ENCODE measurements at regions not wholly inside any gene's neighbourhood (a gene's known extent, or its start where the extent isn't known, plus 50 kb on each side); places are given as distances from the start of the nearest gene placed in this dataset.
"Not testable (repeated sequence)": the region's sequence is repeated elsewhere in the genome, so short reads cannot be mapped to it uniquely, and the experiment has no call there.

DNA sequence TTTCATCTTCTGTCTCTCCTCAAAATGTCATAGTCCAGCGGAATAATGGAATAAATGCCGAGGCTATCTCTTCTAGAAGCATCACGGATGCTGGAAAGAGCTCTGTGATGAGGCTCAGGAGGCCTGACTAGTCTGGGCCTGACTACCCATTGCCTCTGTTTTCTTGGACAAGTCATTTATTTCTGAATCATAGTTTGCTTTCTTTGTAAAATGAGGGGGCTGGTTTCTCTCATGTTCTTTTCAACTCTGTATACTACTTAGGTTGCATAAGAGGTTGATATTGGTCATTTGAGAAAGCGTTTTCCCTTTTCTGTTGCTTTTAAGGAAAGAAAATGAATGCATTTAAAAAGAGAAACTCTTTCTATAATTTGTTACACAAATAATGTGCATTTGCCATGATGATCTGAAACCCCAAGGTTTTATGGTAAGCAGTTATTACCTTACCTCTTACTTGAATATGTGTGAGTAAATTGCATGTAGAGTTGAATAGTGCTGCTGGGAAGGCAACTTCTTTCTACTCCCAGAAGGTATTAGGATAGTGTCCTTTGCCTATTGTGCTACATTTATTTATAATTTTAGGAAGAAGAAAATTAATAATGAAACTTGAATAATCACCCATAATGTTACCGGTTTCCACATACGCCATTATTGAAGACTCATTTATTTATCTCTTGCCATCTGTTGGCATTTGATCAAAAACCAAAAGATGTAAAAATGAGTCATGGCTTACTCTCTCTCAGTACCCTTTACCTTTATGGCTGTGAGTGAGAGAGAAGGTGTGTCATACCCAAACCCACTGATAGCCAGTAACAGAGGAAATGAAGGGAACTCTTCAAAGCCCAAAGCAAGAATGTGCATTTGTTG is 179.1 kb downstream of the FASLG start:
- ChIA-PET CTCF (no interaction called here), POLR2A (no interaction called here)
- H3K27ac ChIP-seq (ENCODE audit: low read depth, low read length), result no peak overlapping the region
- H3K9me3 ChIP-seq (ENCODE audit: control insufficient read depth, insufficient read depth, low read length), result no peaks in the 10 kb centered on the region
- no peak for DNase-seq (ENCODE audit: low read depth, low spot score)
- H3K27me3 ChIP-seq (ENCODE audit: control insufficient read depth, insufficient read depth, low read length), result no peaks in the 10 kb centered on the region
- TF ChIP-seq, protein P1, sequence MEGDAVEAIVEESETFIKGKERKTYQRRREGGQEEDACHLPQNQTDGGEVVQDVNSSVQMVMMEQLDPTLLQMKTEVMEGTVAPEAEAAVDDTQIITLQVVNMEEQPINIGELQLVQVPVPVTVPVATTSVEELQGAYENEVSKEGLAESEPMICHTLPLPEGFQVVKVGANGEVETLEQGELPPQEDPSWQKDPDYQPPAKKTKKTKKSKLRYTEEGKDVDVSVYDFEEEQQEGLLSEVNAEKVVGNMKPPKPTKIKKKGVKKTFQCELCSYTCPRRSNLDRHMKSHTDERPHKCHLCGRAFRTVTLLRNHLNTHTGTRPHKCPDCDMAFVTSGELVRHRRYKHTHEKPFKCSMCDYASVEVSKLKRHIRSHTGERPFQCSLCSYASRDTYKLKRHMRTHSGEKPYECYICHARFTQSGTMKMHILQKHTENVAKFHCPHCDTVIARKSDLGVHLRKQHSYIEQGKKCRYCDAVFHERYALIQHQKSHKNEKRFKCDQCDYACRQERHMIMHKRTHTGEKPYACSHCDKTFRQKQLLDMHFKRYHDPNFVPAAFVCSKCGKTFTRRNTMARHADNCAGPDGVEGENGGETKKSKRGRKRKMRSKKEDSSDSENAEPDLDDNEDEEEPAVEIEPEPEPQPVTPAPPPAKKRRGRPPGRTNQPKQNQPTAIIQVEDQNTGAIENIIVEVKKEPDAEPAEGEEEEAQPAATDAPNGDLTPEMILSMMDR (IDR thresholded peaks at IDR 0.05; ENCODE audit: low read depth, low read length), result no peak
- H3K4me3 ChIP-seq (ENCODE audit: low read depth, low read length), result no peak overlapping the region

DNA sequence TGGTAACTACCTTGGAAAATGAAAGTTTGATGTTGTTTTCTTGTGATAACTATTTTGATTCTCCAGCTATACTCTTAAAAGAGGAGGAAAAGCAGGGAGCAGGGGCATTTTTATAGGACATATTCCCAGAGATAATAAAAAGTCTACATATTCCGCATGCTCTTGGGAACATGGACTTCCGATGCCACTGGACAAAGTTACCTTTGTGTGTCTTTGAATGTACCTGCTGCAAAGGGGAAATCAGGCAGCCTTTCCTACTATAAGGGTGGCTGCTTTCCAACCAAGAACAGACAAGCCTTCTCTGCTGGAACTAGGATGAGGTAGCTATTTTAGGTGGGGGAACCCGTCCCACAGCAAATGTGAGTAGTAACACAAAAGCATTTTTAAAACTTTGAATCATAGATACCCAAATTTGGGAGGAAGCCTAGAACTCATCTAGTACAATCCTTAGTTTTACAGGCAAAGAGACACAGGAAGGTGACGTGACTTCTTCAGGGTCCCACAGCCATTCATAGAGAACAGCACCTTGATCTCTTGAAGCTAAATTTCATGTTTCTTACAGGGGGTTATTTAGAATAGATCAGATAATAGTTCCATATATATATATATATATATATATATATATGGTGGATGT is 179.9 kb downstream of the FASLG start:
- POLR2A ChIA-PET, result no interaction called here
- Histone ChIP-seq H3K9me3 (ENCODE audit: control insufficient read depth, insufficient read depth, low read length) (no peaks in the 10 kb centered on the region), H3K4me3 (ENCODE audit: low read depth, low read length) (no peak overlapping the region), H3K27me3 (ENCODE audit: control insufficient read depth, insufficient read depth, low read length) (no peaks in the 10 kb centered on the region), H3K27ac (ENCODE audit: low read depth, low read length) (no peak overlapping the region)
- CTCF ChIA-PET, result no interaction called here
- TF ChIP-seq, protein P1 (IDR thresholded peaks at IDR 0.05; ENCODE audit: low read depth, low read length), result no peak
- DNase-seq (ENCODE audit: low read depth, low spot score), result no peak

DNA sequence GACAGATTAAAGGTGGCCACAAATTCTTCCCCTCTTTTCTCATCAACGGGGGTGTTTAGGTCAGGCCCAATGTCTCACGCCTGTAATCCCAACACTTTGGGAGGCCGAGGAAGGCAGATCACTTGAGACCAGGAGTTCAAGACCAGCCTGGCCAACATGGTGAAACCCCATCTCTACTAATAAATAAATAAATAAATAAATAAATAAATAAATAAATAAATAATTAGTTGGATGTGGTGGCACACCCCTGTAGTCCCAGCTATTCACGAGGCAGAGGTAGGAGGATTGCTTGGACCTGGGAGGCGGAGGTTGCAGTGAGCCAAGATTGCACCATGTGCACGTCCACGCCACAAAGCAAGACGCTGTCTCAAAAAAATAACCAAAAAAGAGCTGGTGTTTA is 180.7 kb downstream of the FASLG start:
- POLR2A ChIA-PET; H3K27me3 ChIP-seq (ENCODE audit: control insufficient read depth, insufficient read depth, low read length); H3K4me3 ChIP-seq (ENCODE audit: low read depth, low read length); H3K9me3 ChIP-seq (ENCODE audit: control insufficient read depth, insufficient read depth, low read length); H3K27ac ChIP-seq (ENCODE audit: low read depth, low read length); DNase-seq (ENCODE audit: low read depth, low spot score); CTCF ChIA-PET: not testable (repeated sequence)

DNA sequence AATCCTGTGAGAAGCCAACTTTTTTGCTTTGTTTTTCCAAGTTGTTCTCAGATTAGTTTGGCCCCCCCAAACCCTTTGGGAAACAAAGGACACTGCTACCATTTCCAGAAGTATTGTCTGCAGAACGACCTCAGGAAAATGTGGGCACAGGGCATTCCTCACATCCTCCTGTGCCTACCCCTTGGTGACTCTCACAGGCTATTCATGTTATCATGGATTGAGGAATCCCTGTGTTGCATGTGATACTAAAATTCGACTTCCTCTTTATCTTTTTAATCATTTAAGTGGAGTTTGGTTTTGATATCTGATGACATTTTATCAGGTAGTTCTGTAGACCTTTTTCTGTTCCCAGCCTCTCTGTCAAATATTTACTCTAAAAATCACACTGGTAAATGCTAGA is 184.5 kb downstream of the FASLG start:
- H3K27me3 ChIP-seq (ENCODE audit: control insufficient read depth, insufficient read depth, low read length), result no peaks in the 10 kb centered on the region
- H3K4me3 ChIP-seq (ENCODE audit: low read depth, low read length), result no peak overlapping the region
- ChIA-PET CTCF (no interaction called here), POLR2A (no interaction called here)
- no peak for DNase-seq (ENCODE audit: low read depth, low spot score)
- H3K27ac ChIP-seq (ENCODE audit: low read depth, low read length), result no peak overlapping the region
- no peaks in the 10 kb centered on the region for H3K9me3 ChIP-seq (ENCODE audit: control insufficient read depth, insufficient read depth, low read length)
- TF ChIP-seq, protein P1 (IDR thresholded peaks at IDR 0.05; ENCODE audit: low read depth, low read length), result no peak

DNA sequence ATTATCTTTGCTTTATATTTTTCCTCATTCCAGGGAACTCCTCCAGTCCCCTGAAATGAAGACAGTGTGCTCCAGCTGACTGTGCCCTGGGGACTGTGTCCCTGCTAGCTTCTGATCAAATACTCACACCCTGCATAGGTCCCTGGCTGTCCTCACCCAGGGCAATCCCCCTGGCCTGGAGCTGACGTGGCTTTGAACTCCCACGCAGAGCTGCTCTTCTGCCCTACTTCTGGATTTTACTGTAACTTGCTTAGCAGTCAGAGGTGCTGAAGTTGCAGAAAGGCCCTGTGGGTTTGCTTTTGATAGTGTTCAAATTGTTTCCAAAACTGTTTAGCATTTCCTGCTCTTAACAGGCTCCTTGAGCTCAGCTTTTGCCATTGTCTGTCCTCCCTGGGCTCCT is 186.5 kb downstream of the FASLG start:
- TF ChIP-seq, protein P1 (IDR thresholded peaks at IDR 0.05; ENCODE audit: low read depth, low read length), result no peak
- Histone ChIP-seq H3K9me3 (ENCODE audit: control insufficient read depth, insufficient read depth, low read length) (no peaks in the 10 kb centered on the region), H3K4me3 (ENCODE audit: low read depth, low read length) (no peak overlapping the region), H3K27me3 (ENCODE audit: control insufficient read depth, insufficient read depth, low read length) (no peaks in the 10 kb centered on the region), H3K27ac (ENCODE audit: low read depth, low read length) (no peak overlapping the region)
- CTCF ChIA-PET, result no interaction called here
- POLR2A ChIA-PET, result interaction anchor here (1.5 kb wide), 1 partner anchor 64 kb away, joined by 4 read pairs; no protein-coding TSS in a partner anchor
- no peak for DNase-seq (ENCODE audit: low read depth, low spot score)
